Sigmoid colon (tissue), 6 donors: ENCODE measurements at regions not wholly inside any gene's neighbourhood (a gene's known extent, or its start where the extent isn't known, plus 50 kb on each side); places are given as distances from the start of the nearest gene placed in this dataset.
"Not testable (repeated sequence)": the region's sequence is repeated elsewhere in the genome, so short reads cannot be mapped to it uniquely, and the experiment has no call there.

Experiments used
- DNase-seq: peaks from one replicate; pipeline ENCODE4 v3.0.0-alpha.2; 2019
- H3K27ac ChIP-seq, 4 donors: fragments of 200-600 bp; sonication (generic); one replicate each; pipeline ENCODE4 v1.5.1; 2016 to 2019; ENCODE audit warnings: mild to moderate bottlenecking in 1 of 4
- H3K27me3 ChIP-seq, 3 donors: fragments of 200-600 bp; sonication (generic); one replicate each; pipeline ENCODE4 v1.5.1; 2019; ENCODE audit warnings: mild to moderate bottlenecking in 1 of 3
- H3K36me3 ChIP-seq, 4 donors: fragments of 200-600 bp; sonication (generic); one replicate each; pipeline ENCODE4 v1.5.1; 2016 to 2019
- H3K4me1 ChIP-seq, 4 donors: fragments of 200-600 bp; sonication (generic); one replicate each; pipeline ENCODE4 v1.5.1; 2017 to 2019
- H3K4me3 ChIP-seq, 4 donors: fragments of 200-600 bp; sonication (generic); one replicate each; pipeline ENCODE4 v1.5.1; 2017 to 2019; ENCODE audit warnings: mild to moderate bottlenecking in 2 of 4, moderate library complexity in 1 of 4
- H3K9me3 ChIP-seq, 4 donors: fragments of 200-600 bp in 3 of 4; sonication (generic) in 3 of 4; one replicate each; pipeline versions ENCODE4 v1.5.1 to v1.6.1; 2013 to 2019
- CTCF ChIP-seq, 4 experiments: fragments of 450-650 bp in 3 of 4; fragments of 200-600 bp in 1 of 4; IDR thresholded peaks; one replicate each; pipeline ENCODE4 v1.5.1; 2016 to 2019; ENCODE audit warnings: antibody characterized with exemption in 4 of 4, mild to moderate bottlenecking in 3 of 4, moderate library complexity in 2 of 4
- EP300 ChIP-seq, 4 donors: sonication (generic); formaldehyde crosslinking; IDR thresholded peaks; one replicate each; pipeline ENCODE4 v1.6.1; 2017; ENCODE audit warnings: antibody characterized with exemption in 4 of 4
- POLR2A ChIP-seq, 2 donors: fragments of 450-650 bp; IDR thresholded peaks; one replicate each; pipeline ENCODE4 v1.6.1; 2016; ENCODE audit warnings: antibody characterized with exemption in 2 of 2, mild to moderate bottlenecking in 2 of 2, moderate library complexity in 2 of 2
- POLR2AphosphoS5 ChIP-seq, 4 donors: sonication (generic); formaldehyde crosslinking; IDR thresholded peaks; one replicate each; pipeline ENCODE4 v1.6.1; 2017; ENCODE audit warnings: antibody characterized with exemption in 4 of 4
- WGBS, 2 donors: extraction: QIAGEN DNeasy Blood & Tissue Kit; methylation state at CpG; one replicate each; pipeline ENCODE4 v1.1.7; 2013; 5-methylcytosine and 5-hydroxymethylcytosine counted together
- intact Hi-C: fragments of 100-400 bp; cut with DNase I; formaldehyde crosslinking; loops from one replicate; pipeline ENCODE4 v1.15.1; 2023
- donor health status: healthy with polysubstance abuse.
- donor health status: healthy.

- Histone ChIP-seq H3K27me3 (no peaks in the 10 kb centered on the region), H3K27ac (no peak overlapping the region), H3K9me3 (no peaks in the 10 kb centered on the region), H3K36me3 (no peaks in the 10 kb centered on the region), H3K4me1 (no peaks in the 10 kb centered on the region), H3K4me3 (no peak overlapping the region)
- no peak for DNase-seq
- 69 to 85% methylated on average over 1 of the region's 1 CpG for WGBS, 2 donors
- TF ChIP-seq EP300 (IDR thresholded peaks at IDR 0.05) = no peak
- no peak for TF ChIP-seq CTCF (IDR thresholded peaks at IDR 0.05)
- no peak for TF ChIP-seq POLR2AphosphoS5 (IDR thresholded peaks at IDR 0.05)
- no peak for TF ChIP-seq POLR2A (IDR thresholded peaks at IDR 0.05)
- intact Hi-C loops = no loop called here
Observed at GRCh38 chr11:91296629-91297028, 928.0 kb upstream of the FAT3 start.

- DNase-seq = no peak
- H3K4me1 ChIP-seq = no peaks in the 10 kb centered on the region
- H3K27me3 ChIP-seq = no peaks in the 10 kb centered on the region
- intact Hi-C loops = no loop called here
- H3K9me3 ChIP-seq = no peaks in the 10 kb centered on the region
- H3K36me3 ChIP-seq = no peaks in the 10 kb centered on the region
- H3K4me3 ChIP-seq = no peak overlapping the region
- TF ChIP-seq EP300 (IDR thresholded peaks at IDR 0.05) (no peak), POLR2A (IDR thresholded peaks at IDR 0.05) (no peak), CTCF (IDR thresholded peaks at IDR 0.05) (no peak), POLR2AphosphoS5 (IDR thresholded peaks at IDR 0.05) (no peak)
- WGBS, 2 donors = 66 to 83% methylated on average over 2 of the region's 2 CpGs
- no peak overlapping the region for H3K27ac ChIP-seq
Observed at GRCh38 chr11:91295591-91295990, 929.0 kb upstream of the FAT3 start.

- intact Hi-C loops = no loop called here
- no peaks in the 10 kb centered on the region for H3K9me3 ChIP-seq
- WGBS, 2 donors = 89 to 91% methylated on average over 1 of the region's 1 CpG
Observed at GRCh38 chr11:91293119-91293518, 931.5 kb upstream of the FAT3 start.

GRCh38 chr11:91272089-91272488 lies 952.5 kb upstream of the FAT3 start:
- Histone ChIP-seq H3K4me1 (no peaks in the 10 kb centered on the region), H3K27me3 (no peaks in the 10 kb centered on the region), H3K27ac (no peak overlapping the region), H3K4me3 (no peak overlapping the region), H3K36me3 (no peaks in the 10 kb centered on the region), H3K9me3 (no peaks in the 10 kb centered on the region)
- TF ChIP-seq POLR2AphosphoS5 (IDR thresholded peaks at IDR 0.05) = no peak
- TF ChIP-seq POLR2A (IDR thresholded peaks at IDR 0.05) = no peak
- no peak for TF ChIP-seq CTCF (IDR thresholded peaks at IDR 0.05)
- no peak for TF ChIP-seq EP300 (IDR thresholded peaks at IDR 0.05)
- no peak for DNase-seq
- 87 to 91% methylated on average over 1 of the region's 1 CpG for WGBS, 2 donors
- intact Hi-C loops = no loop called here

More at GRCh38 chr11:91293119-91293518, 931.5 kb upstream of the FAT3 start:
- DNase-seq = no peak
- H3K27me3 ChIP-seq = no peaks in the 10 kb centered on the region
- H3K4me3 ChIP-seq = no peak overlapping the region
- H3K36me3 ChIP-seq = no peaks in the 10 kb centered on the region
- TF ChIP-seq CTCF (IDR thresholded peaks at IDR 0.05) = no peak
- TF ChIP-seq POLR2A (IDR thresholded peaks at IDR 0.05) = no peak
- TF ChIP-seq EP300 (IDR thresholded peaks at IDR 0.05) = no peak
- no peak for TF ChIP-seq POLR2AphosphoS5 (IDR thresholded peaks at IDR 0.05)
- H3K27ac ChIP-seq = no peak overlapping the region
- H3K4me1 ChIP-seq = no peaks in the 10 kb centered on the region

GRCh38 chr11:91268512-91269295 lies 955.9 kb upstream of the FAT3 start:
- H3K36me3 ChIP-seq, DNase-seq, intact Hi-C loops, H3K9me3 ChIP-seq, H3K4me1 ChIP-seq, H3K4me3 ChIP-seq, H3K27ac ChIP-seq, H3K27me3 ChIP-seq: not testable (repeated sequence)
- WGBS, 2 donors = 91% methylated on average over 37 of the region's 37 CpGs
